GM12865 (cell line): ENCODE measurements at regions not wholly inside any gene's neighbourhood (a gene's known extent, or its start where the extent isn't known, plus 50 kb on each side); places are given as distances from the start of the nearest gene placed in this dataset.

Source experiments
- DNase-seq: peaks from one replicate; pipeline ENCODE4 v3.0.0; 2010; ENCODE audit warnings: low read depth
- H3K4me3 ChIP-seq: 2 replicates; pipeline ENCODE4 v1.5.1; 2011; ENCODE audit warnings: mild to moderate bottlenecking, low read depth, low read length, control low read depth
- CTCF ChIP-seq: IDR thresholded peaks from 2 replicates; pipeline ENCODE4 v1.5.1; 2011; ENCODE audit warnings: low read length, control low read depth, low read depth, inconsistent platforms; ENCODE audit not compliant: insufficient read depth; ENCODE audit errors: missing control alignments

- no peak overlapping the region for H3K4me3 ChIP-seq
- no peak for DNase-seq
- TF ChIP-seq CTCF = no peak
Measured at GRCh38 chr9:88197781-88198340, 59.6 kb upstream of the SPATA31C2 start.

- no peak for DNase-seq
- H3K4me3 ChIP-seq = no peak overlapping the region
- TF ChIP-seq CTCF = no peak
Measured at GRCh38 chr9:88197016-88197415, 58.7 kb upstream of the SPATA31C2 start.

- H3K4me3 ChIP-seq = no peak overlapping the region
- DNase-seq = no peak
- no peak for TF ChIP-seq CTCF
Measured at GRCh38 chr9:88196142-88196790, 58.0 kb upstream of the SPATA31C2 start.

GRCh38 chr9:88193766-88194165, 55.5 kb upstream of the SPATA31C2 start:
- H3K4me3 ChIP-seq = no peak overlapping the region
- TF ChIP-seq CTCF = no peak
- no peak for DNase-seq

- no peak overlapping the region for H3K4me3 ChIP-seq
- DNase-seq = no peak
Measured at GRCh38 chr9:88191456-88191855, 53.2 kb upstream of the SPATA31C2 start.

GRCh38 chr9:88189371-88189770, 51.1 kb upstream of the SPATA31C2 start:
- no peak overlapping the region for H3K4me3 ChIP-seq
- DNase-seq = no peak
- TF ChIP-seq CTCF = no peak

More at GRCh38 chr9:88191456-88191855, 53.2 kb upstream of the SPATA31C2 start:
- TF ChIP-seq CTCF = no peak
